ENCODE measurements at regions not wholly inside any gene's neighbourhood (a gene's known extent, or its start where the extent isn't known, plus 50 kb on each side); places are given as distances from the start of the nearest gene placed in this dataset.

- H3K36me3 Mint-ChIP-seq: no peaks in the 10 kb centered on the region
- Histone ChIP-seq H3K27me3 (ENCODE audit: control insufficient read depth in 2 of 2, insufficient read depth in 2 of 2, low read length in 2 of 2) (no peaks in the 10 kb centered on the region), H3K9me3 (ENCODE audit: control insufficient read depth in 2 of 3, low read length in 3 of 3) (no peaks in the 10 kb centered on the region), H3K27ac (ENCODE audit: low read depth, low read length) (no peak overlapping the region), H3K4me1 (ENCODE audit: control insufficient read depth in 2 of 2, insufficient read depth in 2 of 2, low read length in 2 of 2) (no peaks in the 10 kb centered on the region), H3K36me3 (ENCODE audit: control insufficient read depth in 2 of 3, insufficient read depth in 3 of 3, low read length in 3 of 3) (no peaks in the 10 kb centered on the region), H3K4me3 (ENCODE audit: low read length) (no peak overlapping the region)
- intact Hi-C loops (cut with micrococcal nuclease): no loop called here
- DNase-seq (no peak), ATAC-seq (no peak)
- no peak overlapping the region for H3K27ac Mint-ChIP-seq
- POLR2A ChIA-PET: no interaction called here
- H3K4me3 Mint-ChIP-seq: no peak overlapping the region
- CTCF ChIA-PET: no interaction called here
- peaks cover 0 to 1% (median 0%) of the 10 kb centered on the region in 11 donors for H3K9me3 Mint-ChIP-seq
- no peaks in the 10 kb centered on the region for H3K4me1 Mint-ChIP-seq
- H3K27me3 Mint-ChIP-seq: peaks cover 0 to 30% (median 4%) of the 10 kb centered on the region in 5 donors
These were observed 411.3 kb upstream of the ACTBL2 start for GRCh38 chr5:57893926-57894325.

- peaks cover 0 to 1% (median 0%) of the 10 kb centered on the region in 11 donors for H3K9me3 Mint-ChIP-seq
These were observed 408.8 kb upstream of the ACTBL2 start for GRCh38 chr5:57891443-57891842.

GRCh38 chr5:57889558-57889957 lies 406.9 kb upstream of the ACTBL2 start:
- no peak overlapping the region for H3K4me3 Mint-ChIP-seq
- intact Hi-C loops (cut with micrococcal nuclease): loop anchor here in 1 of 2 donors (5.0 kb wide), 1 partner anchor 573 kb away; the partner anchor contains the start of gene PLK2
- H3K9me3 Mint-ChIP-seq: peaks cover 0 to 1% (median 0%) of the 10 kb centered on the region in 11 donors
- no peaks in the 10 kb centered on the region for H3K27me3 ChIP-seq (ENCODE audit: control insufficient read depth in 2 of 2, insufficient read depth in 2 of 2, low read length in 2 of 2)
- no peak for DNase-seq
- no peaks in the 10 kb centered on the region for H3K4me1 Mint-ChIP-seq
- ChIA-PET POLR2A (no interaction called here), CTCF (no interaction called here)
- no peak overlapping the region for H3K27ac ChIP-seq (ENCODE audit: low read depth, low read length)
- no peaks in the 10 kb centered on the region for H3K36me3 ChIP-seq (ENCODE audit: control insufficient read depth in 2 of 3, insufficient read depth in 3 of 3, low read length in 3 of 3)
- H3K36me3 Mint-ChIP-seq: no peaks in the 10 kb centered on the region
- H3K27me3 Mint-ChIP-seq: peaks cover 0 to 13% (median 4%) of the 10 kb centered on the region in 5 donors
- no peak overlapping the region for H3K27ac Mint-ChIP-seq
- H3K9me3 ChIP-seq (ENCODE audit: control insufficient read depth in 2 of 3, low read length in 3 of 3): no peaks in the 10 kb centered on the region
- no peaks in the 10 kb centered on the region for H3K4me1 ChIP-seq (ENCODE audit: control insufficient read depth in 2 of 2, insufficient read depth in 2 of 2, low read length in 2 of 2)
- no peak for ATAC-seq
- no peak overlapping the region for H3K4me3 ChIP-seq (ENCODE audit: low read length)

More at GRCh38 chr5:57891443-57891842, 408.8 kb upstream of the ACTBL2 start:
- no peaks in the 10 kb centered on the region for H3K27me3 ChIP-seq (ENCODE audit: control insufficient read depth in 2 of 2, insufficient read depth in 2 of 2, low read length in 2 of 2)
- Mint-ChIP-seq H3K4me3 (no peak overlapping the region), H3K36me3 (no peaks in the 10 kb centered on the region), H3K27me3 (peaks cover 0 to 28% (median 4%) of the 10 kb centered on the region in 5 donors), H3K27ac (no peak overlapping the region), H3K4me1 (no peaks in the 10 kb centered on the region)
- POLR2A ChIA-PET: no interaction called here
- H3K4me1 ChIP-seq (ENCODE audit: control insufficient read depth in 2 of 2, insufficient read depth in 2 of 2, low read length in 2 of 2): no peaks in the 10 kb centered on the region
- H3K36me3 ChIP-seq (ENCODE audit: control insufficient read depth in 2 of 3, insufficient read depth in 3 of 3, low read length in 3 of 3): no peaks in the 10 kb centered on the region
- DNase-seq (no peak), ATAC-seq (no peak)
- no peaks in the 10 kb centered on the region for H3K9me3 ChIP-seq (ENCODE audit: control insufficient read depth in 2 of 3, low read length in 3 of 3)
- CTCF ChIA-PET: no interaction called here
- no peak overlapping the region for H3K27ac ChIP-seq (ENCODE audit: low read depth, low read length)
- intact Hi-C loops (cut with micrococcal nuclease): no loop called here
- no peak overlapping the region for H3K4me3 ChIP-seq (ENCODE audit: low read length)

GRCh38 chr5:57887851-57888621 lies 405.4 kb upstream of the ACTBL2 start:
- no peaks in the 10 kb centered on the region for H3K4me1 Mint-ChIP-seq
- CTCF ChIA-PET: interaction anchor here (1.1 kb wide), 1 partner anchor 9 kb away, joined by 3 read pairs; no protein-coding TSS in a partner anchor

GRCh38 chr5:57884346-57885102 lies 401.9 kb upstream of the ACTBL2 start:
- POLR2A ChIA-PET: no interaction called here
- intact Hi-C loops (cut with micrococcal nuclease): loop anchor here in 1 of 2 donors (5.0 kb wide), 1 partner anchor 578 kb away; the partner anchor contains the start of gene PLK2
- Histone ChIP-seq H3K27me3 (ENCODE audit: control insufficient read depth in 2 of 2, insufficient read depth in 2 of 2, low read length in 2 of 2) (no peaks in the 10 kb centered on the region), H3K4me3 (ENCODE audit: low read length) (no peak overlapping the region), H3K27ac (ENCODE audit: low read depth, low read length) (no peak overlapping the region), H3K4me1 (ENCODE audit: control insufficient read depth in 2 of 2, insufficient read depth in 2 of 2, low read length in 2 of 2) (no peaks in the 10 kb centered on the region), H3K36me3 (ENCODE audit: control insufficient read depth in 2 of 3, insufficient read depth in 3 of 3, low read length in 3 of 3) (no peaks in the 10 kb centered on the region), H3K9me3 (ENCODE audit: control insufficient read depth in 2 of 3, low read length in 3 of 3) (no peaks in the 10 kb centered on the region)
- ATAC-seq (no peak), DNase-seq (no peak)
- CTCF ChIA-PET: no interaction called here
- H3K9me3 Mint-ChIP-seq: no peaks in the 10 kb centered on the region
- no peaks in the 10 kb centered on the region for H3K4me1 Mint-ChIP-seq
- H3K27ac Mint-ChIP-seq: no peak overlapping the region
- peaks cover 0 to 22% (median 6%) of the 10 kb centered on the region in 5 donors for H3K27me3 Mint-ChIP-seq
- H3K36me3 Mint-ChIP-seq: no peaks in the 10 kb centered on the region
- no peak overlapping the region for H3K4me3 Mint-ChIP-seq

More at GRCh38 chr5:57887851-57888621, 405.4 kb upstream of the ACTBL2 start:
- Histone ChIP-seq H3K4me1 (ENCODE audit: control insufficient read depth in 2 of 2, insufficient read depth in 2 of 2, low read length in 2 of 2) (no peaks in the 10 kb centered on the region), H3K27me3 (ENCODE audit: control insufficient read depth in 2 of 2, insufficient read depth in 2 of 2, low read length in 2 of 2) (no peaks in the 10 kb centered on the region), H3K36me3 (ENCODE audit: control insufficient read depth in 2 of 3, insufficient read depth in 3 of 3, low read length in 3 of 3) (no peaks in the 10 kb centered on the region), H3K27ac (ENCODE audit: low read depth, low read length) (no peak overlapping the region), H3K9me3 (ENCODE audit: control insufficient read depth in 2 of 3, low read length in 3 of 3) (no peaks in the 10 kb centered on the region), H3K4me3 (ENCODE audit: low read length) (no peak overlapping the region)
- Mint-ChIP-seq H3K27me3 (peaks cover 0 to 16% (median 1%) of the 10 kb centered on the region in 5 donors), H3K4me3 (no peak overlapping the region), H3K27ac (no peak overlapping the region), H3K36me3 (no peaks in the 10 kb centered on the region), H3K9me3 (peaks cover 0 to 1% (median 0%) of the 10 kb centered on the region in 11 donors)
- ATAC-seq: no peak
- POLR2A ChIA-PET: no interaction called here
- DNase-seq: no peak
- intact Hi-C loops (cut with micrococcal nuclease): loop anchor here in 1 of 2 donors (5.0 kb wide), 1 partner anchor 574 kb away; the partner anchor contains the start of gene PLK2

- Mint-ChIP-seq H3K4me3 (no peak overlapping the region), H3K36me3 (no peaks in the 10 kb centered on the region), H3K4me1 (no peaks in the 10 kb centered on the region), H3K27me3 (peaks cover 0 to 27% (median 6%) of the 10 kb centered on the region in 5 donors), H3K27ac (no peak overlapping the region), H3K9me3 (peaks cover 0 to 3% (median 0%) of the 10 kb centered on the region in 11 donors)
- no peaks in the 10 kb centered on the region for H3K4me1 ChIP-seq (ENCODE audit: control insufficient read depth in 2 of 2, insufficient read depth in 2 of 2, low read length in 2 of 2)
- no peaks in the 10 kb centered on the region for H3K27me3 ChIP-seq (ENCODE audit: control insufficient read depth in 2 of 2, insufficient read depth in 2 of 2, low read length in 2 of 2)
- ATAC-seq (no peak), DNase-seq (no peak)
- ChIA-PET CTCF (interaction anchor here (1.5 kb wide), 1 partner anchor 7 kb away, joined by 3 read pairs; no protein-coding TSS in a partner anchor), POLR2A (no interaction called here)
- H3K36me3 ChIP-seq (ENCODE audit: control insufficient read depth in 2 of 3, insufficient read depth in 3 of 3, low read length in 3 of 3): no peaks in the 10 kb centered on the region
- H3K4me3 ChIP-seq (ENCODE audit: low read length): no peak overlapping the region
- intact Hi-C loops (cut with micrococcal nuclease): no loop called here
- no peak overlapping the region for H3K27ac ChIP-seq (ENCODE audit: low read depth, low read length)
- no peaks in the 10 kb centered on the region for H3K9me3 ChIP-seq (ENCODE audit: control insufficient read depth in 2 of 3, low read length in 3 of 3)
These were observed 397.6 kb upstream of the ACTBL2 start for GRCh38 chr5:57880216-57880615.

All from naive thymus-derived CD4-positive, alpha-beta T cell (primary cell).